ENCODE measurements at regions not wholly inside any gene's neighbourhood (a gene's known extent, or its start where the extent isn't known, plus 50 kb on each side); places are given as distances from the start of the nearest gene placed in this dataset.
"Not testable (repeated sequence)": the region's sequence is repeated elsewhere in the genome, so short reads cannot be mapped to it uniquely, and the experiment has no call there.

DNA sequence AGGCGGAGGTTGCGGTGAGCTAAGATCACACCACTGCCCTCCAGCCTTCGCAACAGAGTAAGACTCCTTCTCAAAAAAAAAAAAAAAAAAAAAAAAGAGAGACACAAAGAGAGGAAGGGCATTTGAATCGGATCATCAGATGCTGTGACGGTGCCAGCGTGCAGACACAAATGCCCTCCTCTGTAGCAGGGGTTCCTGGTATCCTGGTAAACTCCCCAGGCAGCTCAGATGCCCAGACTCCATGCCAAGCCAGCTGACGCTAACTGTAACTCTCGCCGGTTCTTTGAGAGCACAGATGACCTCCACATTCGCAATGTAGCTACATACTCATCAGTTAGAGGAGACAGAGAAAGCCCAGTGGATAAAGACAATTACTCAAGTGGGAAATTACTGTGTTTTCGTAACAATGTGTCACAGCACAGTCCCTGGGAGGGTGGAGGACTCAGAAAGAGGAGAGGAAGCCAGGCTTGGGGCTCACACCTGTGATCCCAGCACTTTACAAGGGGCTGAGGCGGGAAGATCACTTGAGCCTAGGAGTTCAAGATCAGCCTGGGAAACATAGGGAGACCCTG lies 153.1 kb downstream of the BRD1 start:
- no peak for DNase-seq

DNA sequence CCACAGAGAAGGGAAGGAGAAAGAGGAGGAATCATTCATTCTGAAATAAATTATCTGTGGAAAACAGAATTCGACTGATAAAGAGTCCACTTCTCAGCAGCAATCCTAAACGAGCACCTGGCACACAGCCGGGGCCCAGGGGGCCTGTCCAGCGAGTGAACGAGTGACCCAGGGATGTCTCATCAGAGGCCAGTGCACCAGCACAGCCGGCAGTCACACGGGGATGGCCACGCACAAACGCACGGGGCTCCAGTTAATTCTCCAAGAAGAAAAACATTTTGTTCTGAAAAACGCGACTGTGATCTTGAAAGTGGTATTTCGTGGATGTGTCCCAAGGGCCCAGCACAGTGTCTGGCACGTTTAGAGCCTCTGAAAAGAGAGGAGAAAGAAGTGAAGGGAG lies 154.6 kb downstream of the BRD1 start:
- DNase-seq = no peak

DNA sequence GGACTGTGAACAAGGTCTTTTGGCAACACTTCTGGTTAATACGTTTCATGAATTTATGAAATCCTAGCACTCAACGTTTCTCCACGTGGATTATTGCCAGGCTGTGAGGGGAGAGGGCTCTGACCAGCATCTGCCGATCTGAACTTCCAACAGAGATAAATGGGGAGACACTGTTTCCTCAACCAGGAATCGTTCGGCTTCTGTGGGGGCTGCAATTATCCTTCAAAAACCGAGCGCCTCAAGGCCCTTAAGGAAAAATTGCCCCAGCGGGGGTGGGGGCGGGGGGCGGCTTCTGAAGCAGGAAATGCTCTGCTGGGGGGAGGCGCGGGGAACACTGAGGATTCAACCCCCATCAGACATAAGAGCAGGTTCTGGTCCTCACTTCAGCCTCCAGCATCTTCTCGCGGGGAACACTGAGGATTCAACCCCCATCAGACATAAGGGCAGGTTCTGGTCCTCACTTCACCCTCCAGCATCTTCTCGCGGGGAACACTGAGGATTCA lies 155.6 kb downstream of the BRD1 start:
- no peak for DNase-seq

DNA sequence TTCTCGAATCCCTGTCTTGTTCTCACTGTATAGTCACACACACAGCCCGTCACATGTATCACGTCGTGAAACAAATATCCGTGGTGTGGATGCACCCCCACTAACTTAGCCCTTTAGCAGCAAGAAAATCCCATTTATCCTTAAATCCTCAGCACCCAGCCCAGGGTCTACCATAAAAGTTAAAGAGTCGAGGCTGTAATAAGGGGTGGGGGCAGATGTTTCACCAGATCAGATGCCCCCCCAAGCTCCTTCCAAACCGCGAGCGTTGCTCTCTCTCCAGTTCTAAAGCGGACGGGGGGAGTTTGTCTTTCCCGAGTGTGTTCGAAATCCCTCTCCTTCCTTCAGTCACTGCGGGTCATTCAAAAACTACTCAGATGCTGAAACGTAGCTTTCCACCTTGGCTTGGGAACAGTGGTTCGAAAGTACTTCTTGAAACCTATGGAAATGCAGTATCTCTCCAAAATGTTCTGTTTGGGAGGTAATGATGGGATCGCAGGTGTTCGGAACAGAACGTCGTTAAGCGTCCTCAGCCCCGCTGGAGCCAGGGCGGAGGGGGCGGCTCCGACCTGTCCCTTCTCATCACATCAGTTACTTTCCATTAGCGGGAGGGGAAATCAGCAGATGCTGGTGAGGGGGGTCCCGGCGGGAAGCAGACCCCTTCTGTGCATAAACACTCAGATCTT lies 156.2 kb downstream of the BRD1 start:
- no peak for DNase-seq

DNA sequence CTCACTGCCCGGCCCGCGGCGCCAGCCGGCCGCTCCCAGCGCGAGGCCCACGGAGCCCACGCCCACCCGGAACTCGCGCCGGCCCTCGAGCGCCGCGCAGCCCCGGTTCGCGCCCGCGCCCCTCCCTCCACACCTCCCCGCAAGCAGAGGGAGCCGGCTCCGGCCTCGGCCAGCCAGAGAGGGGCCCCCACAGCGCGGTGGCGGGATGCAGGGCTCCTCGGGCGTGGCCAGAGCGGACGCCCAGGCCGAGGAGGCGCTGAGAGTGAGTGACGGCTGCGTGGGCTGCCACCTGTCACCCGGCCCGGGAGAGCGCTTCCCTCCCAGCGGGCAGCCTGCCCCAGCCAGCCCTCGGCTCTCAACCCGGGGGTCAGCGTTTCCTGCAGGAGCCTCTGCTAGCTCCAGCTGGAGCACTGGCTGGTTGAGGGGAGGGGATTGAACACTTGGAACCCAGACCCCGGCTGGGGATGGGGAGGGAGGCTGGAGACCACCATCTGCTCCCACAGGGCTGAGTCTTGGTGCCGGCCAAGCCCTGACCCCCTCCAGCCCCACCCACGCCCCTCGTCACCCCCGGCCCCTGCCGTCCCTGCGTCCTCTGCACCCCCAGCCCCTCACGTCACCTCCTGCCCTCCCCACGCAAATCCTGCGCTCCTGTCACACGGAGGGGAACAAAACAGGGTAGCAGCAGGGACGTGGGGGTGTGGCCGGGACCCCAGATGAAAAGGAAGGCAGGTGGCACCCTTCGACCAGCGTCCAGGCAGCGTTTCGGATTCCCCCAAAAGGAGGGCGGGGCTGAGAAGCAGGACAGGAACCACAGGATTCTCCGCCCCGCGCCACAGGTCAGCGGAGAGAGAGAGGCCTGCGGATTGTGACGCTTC lies 157.0 kb downstream of the BRD1 start:
- no peak for DNase-seq

DNA sequence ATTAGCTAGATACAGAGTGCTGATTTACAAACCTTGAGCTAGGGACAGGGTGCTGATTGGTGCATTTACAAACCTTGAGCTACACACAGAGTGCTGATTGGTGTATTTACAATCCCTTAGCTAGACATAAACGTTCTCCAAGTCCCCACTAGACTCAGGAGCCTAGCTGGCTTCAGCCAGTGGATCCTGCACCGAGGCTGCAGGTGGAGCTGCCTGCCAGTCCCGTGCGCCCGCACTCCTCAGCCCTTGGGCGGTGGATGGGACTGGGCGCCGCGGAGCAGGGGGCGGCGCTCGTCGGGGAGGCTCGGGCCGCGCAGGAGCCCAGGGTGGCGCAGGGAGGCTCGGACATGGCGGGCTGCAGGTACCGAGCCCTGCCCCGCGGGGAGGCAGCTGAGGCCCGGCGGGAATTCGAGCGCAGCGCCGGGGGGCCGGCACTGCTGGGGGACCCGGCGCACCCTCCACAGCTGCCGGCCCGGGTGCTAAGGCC lies 157.7 kb downstream of the BRD1 start:
- DNase-seq = not testable (repeated sequence)

DNA sequence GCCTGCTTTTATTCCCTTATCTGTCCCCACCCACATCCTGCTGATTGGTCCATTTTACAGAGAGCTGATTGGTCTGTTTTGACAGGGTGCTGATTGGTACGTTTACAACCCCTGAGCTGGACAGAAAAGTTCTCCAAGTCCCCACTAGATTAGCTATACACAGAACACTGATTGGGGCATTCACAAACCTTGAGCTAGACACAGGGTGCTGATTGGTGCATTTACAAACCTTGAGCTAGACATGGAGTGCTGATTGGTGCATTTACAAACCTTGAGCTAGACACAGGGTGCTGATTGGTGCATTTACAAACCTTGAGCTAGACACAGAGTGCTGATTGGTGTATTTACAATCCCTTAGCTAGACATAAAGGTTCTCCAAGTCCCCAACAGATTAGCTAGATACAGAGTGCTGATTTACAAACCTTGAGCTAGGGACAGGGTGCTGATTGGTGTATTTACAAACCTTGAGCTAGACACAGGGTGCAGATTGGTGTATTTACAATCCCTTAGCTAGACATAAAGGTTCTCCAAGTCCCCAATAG lies 158.2 kb downstream of the BRD1 start:
- DNase-seq = not testable (repeated sequence)

DNA sequence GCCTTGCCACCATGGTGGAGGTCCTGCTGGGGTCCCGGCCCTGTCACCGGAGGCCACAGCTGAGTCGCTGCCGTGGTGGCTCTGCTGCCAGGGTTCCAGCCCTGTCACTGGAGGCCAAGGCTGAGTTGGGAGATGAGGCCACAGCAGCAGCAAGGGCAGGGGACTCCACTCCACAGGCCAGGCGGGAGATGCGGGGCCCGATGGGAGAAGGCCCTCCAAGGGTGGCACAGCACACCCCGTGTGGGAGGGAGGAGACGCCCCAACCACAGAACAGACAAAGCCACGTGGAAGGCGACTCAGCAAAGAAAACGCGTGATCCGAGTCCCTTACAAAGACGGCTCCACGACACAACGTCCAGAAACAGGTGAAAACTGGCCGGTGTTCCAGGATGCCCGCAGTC lies 159.3 kb downstream of the BRD1 start:
- DNase-seq = no peak

DNA sequence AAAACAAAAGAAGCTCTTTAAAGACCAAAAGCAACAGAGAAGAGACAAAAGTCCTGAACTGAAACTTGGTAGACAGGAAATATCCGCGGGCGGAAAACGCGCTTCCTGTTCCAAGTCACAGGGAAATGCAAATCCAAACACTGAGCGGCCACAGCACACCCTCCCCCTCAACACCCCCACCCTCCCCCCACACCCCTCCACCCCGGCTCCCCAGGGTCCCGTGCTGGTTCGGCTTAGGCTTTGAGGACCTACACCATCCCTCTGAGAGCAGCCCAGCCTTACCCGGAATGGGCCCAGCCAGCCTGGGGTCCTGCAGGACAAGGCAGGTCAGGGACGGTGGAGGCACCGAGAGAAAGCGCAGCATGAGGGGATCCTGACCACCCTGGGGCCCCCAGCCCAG lies 160.4 kb downstream of the BRD1 start:
- no peak for DNase-seq

DNA sequence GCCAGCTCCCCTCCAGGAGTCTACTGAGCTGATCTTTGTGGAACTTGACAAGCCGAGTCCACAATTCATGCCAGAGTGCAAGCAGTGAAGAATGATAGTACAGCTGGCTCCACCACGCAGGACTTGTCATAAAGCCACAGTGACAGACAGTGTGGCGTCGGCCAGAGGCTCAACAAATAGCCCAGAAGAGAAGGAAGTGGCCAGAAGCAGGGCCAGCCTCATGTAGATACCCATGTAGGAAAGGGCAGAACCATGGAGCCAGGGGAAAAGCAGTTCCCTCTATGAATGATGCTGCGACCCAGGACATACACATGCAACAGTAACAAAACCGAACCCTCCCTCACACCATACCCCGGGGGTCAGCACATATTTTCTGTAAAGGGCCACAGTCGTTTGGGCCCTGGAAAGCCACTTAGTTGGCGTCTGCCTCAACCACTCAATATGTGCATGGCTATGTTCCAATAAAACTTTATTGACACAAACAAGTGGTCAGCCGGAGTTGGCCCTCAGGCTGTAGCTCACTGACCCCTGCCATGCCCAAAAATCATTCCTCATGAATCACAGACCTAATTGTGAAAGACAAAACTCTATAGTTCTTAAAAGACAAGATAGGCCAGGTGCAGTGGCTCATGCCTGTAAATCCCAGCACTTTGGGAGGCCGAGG lies 161.4 kb downstream of the BRD1 start:
- DNase-seq = no peak

DNA sequence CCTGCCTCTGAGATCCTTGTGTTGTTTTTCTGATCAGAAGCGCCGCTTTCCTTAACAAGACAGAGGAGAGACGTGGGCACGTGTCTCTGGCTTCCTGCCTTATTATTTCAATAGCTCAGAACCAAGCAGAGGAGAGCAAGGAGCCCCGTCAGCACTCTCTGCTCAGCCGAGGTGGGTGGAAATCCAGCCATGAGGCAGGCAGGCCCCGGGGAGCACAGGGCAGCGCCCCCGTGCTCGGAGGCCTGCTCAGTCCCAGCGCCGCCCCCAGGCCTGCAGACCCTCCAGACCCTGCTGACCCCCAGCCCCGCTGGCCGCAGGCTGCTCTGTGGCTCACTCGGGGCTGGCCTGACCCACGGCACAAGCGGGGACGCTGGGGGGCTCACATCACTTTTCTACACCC lies 162.8 kb downstream of the BRD1 start:
- no peak for DNase-seq

DNA sequence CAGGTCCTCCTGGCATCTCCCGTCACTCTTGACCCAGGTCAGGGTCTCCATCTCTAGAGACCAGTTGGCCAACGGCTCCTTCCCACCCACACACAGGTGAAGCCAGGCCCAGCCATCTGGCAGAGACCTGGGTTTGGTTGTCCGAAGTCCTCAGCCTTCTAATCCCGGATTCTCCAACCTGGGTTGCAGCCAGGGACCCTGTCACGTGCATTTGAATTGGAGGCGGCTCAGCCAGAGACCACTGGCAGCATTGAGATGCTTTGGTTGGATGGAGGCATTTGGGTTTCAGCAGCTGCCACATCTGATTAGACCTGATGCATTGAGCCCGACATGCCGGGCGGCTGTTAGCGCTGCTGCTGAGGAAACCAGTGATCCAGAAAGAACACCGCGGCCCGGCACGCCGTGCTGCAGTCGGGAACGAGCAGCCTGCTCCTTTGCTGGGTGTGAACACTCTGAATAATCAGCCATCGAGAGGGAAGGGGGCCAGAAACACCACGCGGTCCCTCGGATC lies 163.2 kb downstream of the BRD1 start:
- DNase-seq = no peak

DNA sequence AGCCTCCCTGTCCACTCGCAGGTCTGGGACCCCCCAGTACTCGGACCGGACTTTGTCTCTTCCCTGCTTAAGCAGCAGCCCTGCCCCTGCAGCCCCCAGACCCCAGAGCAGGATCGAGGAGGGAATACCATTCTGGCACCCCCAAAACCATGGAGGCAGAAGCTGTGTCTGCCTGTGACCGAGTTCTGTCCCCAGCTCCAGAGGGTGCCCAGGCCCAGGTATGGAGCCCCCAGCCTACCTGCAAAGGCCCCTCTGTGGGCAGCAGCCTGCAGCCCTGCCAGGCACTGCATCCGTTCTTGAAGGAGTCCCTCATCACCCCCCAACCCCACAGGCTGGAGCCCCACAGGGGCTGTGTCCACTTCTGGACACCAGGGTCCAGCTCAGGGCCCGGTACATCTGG lies 163.8 kb downstream of the BRD1 start:
- DNase-seq = no peak

DNA sequence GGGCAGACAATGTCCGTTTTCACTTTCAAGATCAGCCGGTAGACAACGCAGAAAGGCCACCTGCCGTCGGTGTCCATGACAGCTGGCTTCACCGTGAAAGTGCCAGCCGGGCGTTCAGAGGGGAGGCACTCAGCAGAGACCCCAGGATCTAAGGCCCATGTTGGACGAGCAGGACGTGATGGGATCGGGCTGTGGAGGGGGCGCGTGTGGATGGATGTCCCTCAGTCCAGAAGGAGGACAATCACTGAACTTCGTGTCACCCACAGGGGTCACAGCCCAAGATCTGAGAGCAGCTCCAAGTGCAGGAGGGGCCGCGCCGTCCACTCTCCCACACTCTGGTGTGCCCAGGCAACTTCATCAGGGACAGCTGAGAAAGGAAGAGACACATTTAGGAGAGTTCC lies 164.4 kb downstream of the BRD1 start:
- no peak for DNase-seq

DNA sequence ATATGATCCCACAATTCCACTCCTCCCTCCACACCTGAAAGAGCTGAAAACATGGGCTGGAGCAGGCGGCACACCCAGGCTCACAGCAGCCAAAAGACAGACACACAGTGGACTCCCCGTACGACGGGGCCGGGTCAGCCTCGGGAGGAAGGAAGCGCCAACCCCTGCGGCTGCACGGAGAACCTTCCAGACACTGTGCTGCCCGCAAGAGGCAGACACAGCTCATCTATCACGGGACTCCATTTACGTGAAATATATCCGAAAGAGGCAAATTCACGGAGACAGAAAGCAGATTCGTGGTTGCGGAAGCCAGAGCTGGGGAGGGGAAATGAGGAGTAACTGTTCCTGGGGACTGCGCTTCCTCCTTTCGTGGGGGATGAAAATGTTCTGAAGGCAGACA lies 165.0 kb downstream of the BRD1 start:
- DNase-seq = no peak

DNA sequence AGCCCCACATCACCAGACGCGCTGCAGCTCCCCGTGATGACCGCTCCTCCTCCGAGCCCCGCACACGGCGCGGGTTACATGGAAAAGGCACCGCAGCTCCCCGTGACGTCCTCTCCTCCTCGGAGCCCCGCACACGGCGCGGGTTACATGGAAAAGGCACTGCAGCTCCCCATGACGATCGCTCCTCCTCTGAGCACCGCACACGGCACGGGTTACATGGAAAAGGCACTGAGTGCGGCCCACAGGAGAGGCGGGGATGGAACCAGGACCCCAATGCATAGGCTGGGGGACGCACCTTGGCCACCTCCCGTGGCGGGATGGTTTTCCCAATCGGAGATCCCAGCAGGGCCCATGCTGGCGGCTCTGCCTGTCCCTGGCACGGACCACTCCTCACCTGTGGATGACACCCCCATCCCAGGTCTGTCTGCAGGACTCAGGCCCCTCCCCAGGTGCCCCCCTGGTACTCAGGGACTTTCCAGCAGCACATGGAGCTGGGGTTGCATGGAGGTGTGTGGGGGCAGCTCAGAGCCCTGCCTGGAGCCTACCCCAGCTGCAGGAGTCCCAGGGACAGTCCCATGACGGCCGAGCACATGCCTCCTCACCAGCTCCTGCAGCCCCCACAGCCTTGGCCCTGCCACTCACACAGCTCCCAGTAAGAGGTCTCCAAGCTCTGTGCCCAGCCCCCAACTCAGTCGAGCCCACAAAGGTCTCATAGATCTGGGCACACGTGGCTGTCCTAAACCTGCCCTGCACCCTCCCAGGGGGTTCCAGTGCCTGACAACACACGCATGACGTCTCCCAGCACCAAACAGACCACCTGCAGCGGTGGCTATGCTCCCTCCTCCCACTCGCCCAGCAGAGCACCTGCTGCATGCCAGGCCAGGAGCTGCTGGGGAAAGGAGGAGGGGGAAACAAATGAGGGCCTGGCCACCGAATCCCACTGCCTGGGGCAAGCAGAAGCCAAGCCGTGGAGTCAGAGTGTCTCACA lies 166.6 kb downstream of the BRD1 start:
- DNase-seq = no peak

DNA sequence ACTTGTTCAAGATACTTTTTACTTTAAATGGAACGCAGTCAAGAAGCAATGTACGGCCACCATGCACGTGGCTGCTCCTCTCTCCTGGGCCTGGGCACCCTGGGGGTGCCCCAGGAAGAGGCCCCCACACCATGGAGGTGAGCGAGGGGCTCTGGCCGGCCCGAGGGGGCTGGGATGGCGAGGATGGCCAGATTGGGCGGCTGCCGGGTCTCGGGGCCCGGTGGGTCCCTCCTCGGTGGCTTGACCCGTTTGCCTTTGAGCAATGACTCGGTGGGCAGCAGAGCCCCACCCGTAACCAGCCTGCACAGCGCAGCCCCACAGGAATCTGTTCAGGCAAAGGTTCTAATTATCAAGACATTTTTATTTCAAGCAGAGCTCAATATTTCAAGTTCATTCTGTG lies 167.4 kb downstream of the BRD1 start:
- no peak for DNase-seq

DNA sequence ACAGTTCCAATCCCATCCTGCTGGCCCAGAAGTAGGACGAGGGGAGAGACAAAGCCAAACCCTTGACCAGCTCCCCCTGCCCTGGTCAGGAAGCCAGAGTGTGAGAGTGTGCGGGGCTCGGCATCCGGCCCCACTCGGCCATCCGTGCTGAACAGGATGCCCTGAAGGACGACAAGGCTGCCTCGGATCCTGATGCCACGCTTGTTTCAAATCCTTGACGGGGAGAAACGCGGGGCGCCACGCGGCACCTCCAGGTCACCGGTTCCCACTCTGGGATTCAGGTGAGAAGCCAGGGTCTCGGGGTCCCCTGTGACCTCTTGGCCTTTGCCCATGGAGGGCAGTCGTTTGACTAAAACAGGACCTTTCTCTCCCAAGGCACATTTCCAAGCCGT lies 167.8 kb downstream of the BRD1 start:
- DNase-seq = no peak

DNA sequence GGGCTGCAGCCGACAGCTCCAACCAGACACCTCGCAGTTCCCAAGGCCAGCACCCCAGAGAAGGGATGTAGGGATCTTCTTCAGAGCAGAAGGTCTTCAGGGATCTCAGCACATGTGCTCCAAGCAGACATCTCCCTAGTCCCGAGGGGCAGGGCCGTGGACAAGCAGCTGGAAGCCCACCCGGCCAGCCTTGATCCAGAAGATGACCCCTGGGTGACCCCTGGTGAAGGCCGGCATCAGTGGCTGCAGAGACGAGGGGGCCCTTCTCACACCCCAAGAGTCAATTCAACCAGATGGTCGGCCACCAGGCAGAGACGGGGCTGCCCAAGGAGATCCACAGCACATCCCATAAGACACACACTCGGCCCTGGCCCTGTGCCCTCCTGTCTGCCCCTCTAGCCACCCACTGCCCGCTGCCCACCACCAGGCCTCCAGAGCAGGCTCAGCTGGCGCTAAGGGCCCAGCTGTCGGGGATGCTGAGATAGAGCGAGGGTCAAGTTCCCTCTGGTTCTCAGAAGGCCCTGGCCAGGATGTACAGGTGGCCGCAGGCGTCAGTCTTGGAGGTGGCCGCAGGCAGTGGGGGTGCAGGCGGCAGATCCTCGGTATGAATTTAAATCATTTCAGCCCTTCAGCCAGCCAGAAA lies 168.3 kb downstream of the BRD1 start:
- DNase-seq = no peak

DNA sequence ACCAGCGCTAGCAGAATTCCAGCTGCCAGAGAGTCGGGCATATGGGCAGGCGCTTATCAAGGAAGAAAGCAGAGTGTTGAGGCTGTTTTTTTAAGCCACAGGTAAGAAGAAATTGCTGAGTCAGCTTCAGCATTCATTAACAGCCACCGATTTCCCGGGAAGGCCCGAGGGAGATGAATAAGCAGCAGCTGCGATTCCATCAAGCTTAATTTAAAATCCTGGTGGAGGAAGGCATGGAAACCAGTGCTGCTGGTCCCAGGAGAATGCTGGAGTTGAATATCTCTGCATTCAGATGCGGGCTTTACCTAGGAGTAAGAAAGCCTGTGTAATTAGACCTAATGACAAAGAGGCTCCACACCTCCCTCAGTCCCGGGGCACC lies 168.8 kb downstream of the BRD1 start:
- no peak for DNase-seq

DNA sequence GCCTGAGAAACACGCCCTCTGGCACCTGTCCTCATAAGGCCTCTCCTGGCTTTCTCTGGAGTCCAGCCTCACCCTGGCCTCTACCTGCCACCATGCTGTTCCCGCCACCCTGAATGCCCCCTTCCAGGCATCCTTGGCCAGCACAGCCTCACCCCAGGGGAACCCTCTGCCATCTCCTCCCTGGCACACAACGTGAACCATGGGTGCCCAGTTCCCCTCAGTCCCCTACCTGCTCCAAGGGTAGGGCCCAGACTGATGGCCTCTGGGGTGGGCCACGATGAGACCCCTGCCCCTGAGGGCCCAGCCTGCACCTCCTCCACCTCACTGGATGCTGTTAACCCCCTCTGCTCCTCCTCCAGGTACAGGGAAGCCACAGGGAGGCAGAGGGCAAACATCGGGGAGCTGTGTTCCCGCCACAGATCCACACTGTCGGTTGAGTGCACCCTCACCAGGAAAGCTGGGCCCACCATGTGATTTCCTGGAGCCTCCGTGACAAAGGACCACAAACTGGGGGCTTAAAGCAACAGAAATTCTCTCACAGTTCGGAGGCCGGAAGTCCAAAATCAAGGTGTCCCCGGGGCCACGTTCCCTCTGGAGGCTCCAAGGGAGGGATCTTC lies 169.6 kb downstream of the BRD1 start:
- no peak for DNase-seq
